ENCODE measurements at regions not wholly inside any gene's neighbourhood (a gene's known extent, or its start where the extent isn't known, plus 50 kb on each side); places are given as distances from the start of the nearest gene placed in this dataset.

DNA sequence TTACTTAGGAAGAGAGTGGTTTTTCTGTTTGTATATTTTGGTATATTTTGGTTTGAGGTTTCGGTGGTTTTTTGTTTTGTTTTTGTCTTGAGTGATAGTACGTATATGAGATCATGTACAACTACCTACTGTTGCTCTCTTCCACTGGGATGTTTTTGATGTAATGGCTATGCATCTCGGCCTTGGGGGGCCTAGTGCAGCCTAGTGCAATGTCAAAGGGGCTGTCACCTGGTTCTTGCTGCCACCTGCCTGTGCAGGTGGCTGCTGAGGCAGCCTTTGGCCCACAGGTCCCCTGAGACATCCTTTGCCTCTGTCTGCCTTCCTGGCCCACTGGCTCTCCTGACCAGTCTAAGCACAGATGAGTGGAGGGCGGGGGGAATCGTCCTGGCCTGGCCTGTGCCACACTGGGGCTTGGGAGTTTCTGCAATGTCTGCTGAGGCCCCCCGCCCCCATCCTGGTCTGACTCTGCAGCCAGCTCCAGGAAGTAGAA lies 546.6 kb downstream of the CD83 start:
- H3K9me2 ChIP-seq (replicated peaks; ENCODE audit: insufficient read depth): no peaks in the 10 kb centered on the region
- H3K79me2 ChIP-seq: no peaks in the 10 kb centered on the region
- no peak overlapping the region for H3K4me3 ChIP-seq
- TF ChIP-seq, protein P1, sequence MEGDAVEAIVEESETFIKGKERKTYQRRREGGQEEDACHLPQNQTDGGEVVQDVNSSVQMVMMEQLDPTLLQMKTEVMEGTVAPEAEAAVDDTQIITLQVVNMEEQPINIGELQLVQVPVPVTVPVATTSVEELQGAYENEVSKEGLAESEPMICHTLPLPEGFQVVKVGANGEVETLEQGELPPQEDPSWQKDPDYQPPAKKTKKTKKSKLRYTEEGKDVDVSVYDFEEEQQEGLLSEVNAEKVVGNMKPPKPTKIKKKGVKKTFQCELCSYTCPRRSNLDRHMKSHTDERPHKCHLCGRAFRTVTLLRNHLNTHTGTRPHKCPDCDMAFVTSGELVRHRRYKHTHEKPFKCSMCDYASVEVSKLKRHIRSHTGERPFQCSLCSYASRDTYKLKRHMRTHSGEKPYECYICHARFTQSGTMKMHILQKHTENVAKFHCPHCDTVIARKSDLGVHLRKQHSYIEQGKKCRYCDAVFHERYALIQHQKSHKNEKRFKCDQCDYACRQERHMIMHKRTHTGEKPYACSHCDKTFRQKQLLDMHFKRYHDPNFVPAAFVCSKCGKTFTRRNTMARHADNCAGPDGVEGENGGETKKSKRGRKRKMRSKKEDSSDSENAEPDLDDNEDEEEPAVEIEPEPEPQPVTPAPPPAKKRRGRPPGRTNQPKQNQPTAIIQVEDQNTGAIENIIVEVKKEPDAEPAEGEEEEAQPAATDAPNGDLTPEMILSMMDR (IDR thresholded peaks at IDR 0.05; ENCODE audit: poor library complexity): no peak
- TF ChIP-seq EZH2 (IDR thresholded peaks at IDR 0.05; ENCODE audit: borderline replicate concordance): no peak
- TF ChIP-seq EZH2phosphoT487 (IDR thresholded peaks at IDR 0.05; ENCODE audit: low read depth, severe bottlenecking, unreplicated experiment): no peak
- peaks cover 6% of the 10 kb centered on the region for H3K4me1 ChIP-seq (ENCODE audit: insufficient read depth)
- H3K9me3 ChIP-seq (ENCODE audit: low read depth): no peaks in the 10 kb centered on the region
- H3K27ac ChIP-seq: no peak overlapping the region
- no peaks in the 10 kb centered on the region for H3K36me3 ChIP-seq (replicated peaks; ENCODE audit: insufficient read depth, low read depth)
- no peaks in the 10 kb centered on the region for H3K27me3 ChIP-seq
- WGBS (ENCODE audit: low lambda C conversion rate, missing lambda C conversion rate): 78% methylated on average over 6 of the region's 6 CpGs
- no peak for DNase-seq (ENCODE audit: low spot score)
- no peak overlapping the region for H3K4me2 ChIP-seq
- H4K20me1 ChIP-seq (ENCODE audit: insufficient read depth, poor library complexity, severe bottlenecking): no peaks in the 10 kb centered on the region
- no peak overlapping the region for H2AFZ ChIP-seq

DNA sequence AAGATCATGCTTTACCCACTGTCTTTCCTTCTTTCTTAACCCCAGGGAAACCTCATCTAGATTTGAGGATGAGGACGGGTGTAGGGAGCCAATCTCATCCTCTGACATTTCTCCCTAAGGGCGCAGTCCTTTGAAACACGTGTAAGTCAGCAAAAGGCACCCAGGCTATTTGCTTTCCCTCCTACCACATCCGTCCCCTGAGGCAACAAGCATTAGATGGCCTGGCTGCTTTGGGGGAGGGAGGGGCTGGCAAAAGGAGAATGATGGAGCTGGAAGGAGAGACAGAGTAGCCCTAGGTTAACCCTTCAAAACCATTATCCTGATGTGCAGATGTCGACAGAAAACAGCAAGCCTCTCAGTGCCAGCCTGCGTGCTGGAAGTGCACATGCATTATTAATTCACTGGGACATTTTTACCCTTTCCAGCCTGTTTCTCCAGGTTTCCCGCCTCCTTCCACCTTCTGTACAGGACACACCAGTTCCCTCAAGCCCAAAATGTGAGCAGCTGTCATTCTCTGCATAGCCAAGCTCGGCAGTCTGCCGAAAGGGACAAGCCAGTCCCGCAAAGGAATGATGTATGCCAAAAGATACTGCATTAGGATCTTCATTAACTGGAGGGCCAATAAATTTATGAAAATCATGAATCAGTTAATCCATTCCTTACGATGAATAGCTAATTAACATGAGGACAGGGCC lies 547.2 kb downstream of the CD83 start:
- no peak overlapping the region for H3K4me3 ChIP-seq
- WGBS (ENCODE audit: low lambda C conversion rate, missing lambda C conversion rate): 69% methylated on average over 11 of the region's 11 CpGs
- no peaks in the 10 kb centered on the region for H3K36me3 ChIP-seq (replicated peaks; ENCODE audit: insufficient read depth, low read depth)
- no peaks in the 10 kb centered on the region for H4K20me1 ChIP-seq (ENCODE audit: insufficient read depth, poor library complexity, severe bottlenecking)
- H3K27ac ChIP-seq: no peak overlapping the region
- H3K27me3 ChIP-seq: no peaks in the 10 kb centered on the region
- no peaks in the 10 kb centered on the region for H3K79me2 ChIP-seq
- no peaks in the 10 kb centered on the region for H3K9me2 ChIP-seq (replicated peaks; ENCODE audit: insufficient read depth)
- no peak overlapping the region for H3K4me2 ChIP-seq
- no peak for DNase-seq (ENCODE audit: low spot score)
- peaks cover 6% of the 10 kb centered on the region for H3K4me1 ChIP-seq (ENCODE audit: insufficient read depth)
- no peaks in the 10 kb centered on the region for H3K9me3 ChIP-seq (ENCODE audit: low read depth)
- TF ChIP-seq EZH2 (IDR thresholded peaks at IDR 0.05; ENCODE audit: borderline replicate concordance) (no peak), EZH2phosphoT487 (IDR thresholded peaks at IDR 0.05; ENCODE audit: low read depth, severe bottlenecking, unreplicated experiment) (no peak)
- TF ChIP-seq, protein P1 (IDR thresholded peaks at IDR 0.05; ENCODE audit: poor library complexity): no peak
- no peak overlapping the region for H2AFZ ChIP-seq

DNA sequence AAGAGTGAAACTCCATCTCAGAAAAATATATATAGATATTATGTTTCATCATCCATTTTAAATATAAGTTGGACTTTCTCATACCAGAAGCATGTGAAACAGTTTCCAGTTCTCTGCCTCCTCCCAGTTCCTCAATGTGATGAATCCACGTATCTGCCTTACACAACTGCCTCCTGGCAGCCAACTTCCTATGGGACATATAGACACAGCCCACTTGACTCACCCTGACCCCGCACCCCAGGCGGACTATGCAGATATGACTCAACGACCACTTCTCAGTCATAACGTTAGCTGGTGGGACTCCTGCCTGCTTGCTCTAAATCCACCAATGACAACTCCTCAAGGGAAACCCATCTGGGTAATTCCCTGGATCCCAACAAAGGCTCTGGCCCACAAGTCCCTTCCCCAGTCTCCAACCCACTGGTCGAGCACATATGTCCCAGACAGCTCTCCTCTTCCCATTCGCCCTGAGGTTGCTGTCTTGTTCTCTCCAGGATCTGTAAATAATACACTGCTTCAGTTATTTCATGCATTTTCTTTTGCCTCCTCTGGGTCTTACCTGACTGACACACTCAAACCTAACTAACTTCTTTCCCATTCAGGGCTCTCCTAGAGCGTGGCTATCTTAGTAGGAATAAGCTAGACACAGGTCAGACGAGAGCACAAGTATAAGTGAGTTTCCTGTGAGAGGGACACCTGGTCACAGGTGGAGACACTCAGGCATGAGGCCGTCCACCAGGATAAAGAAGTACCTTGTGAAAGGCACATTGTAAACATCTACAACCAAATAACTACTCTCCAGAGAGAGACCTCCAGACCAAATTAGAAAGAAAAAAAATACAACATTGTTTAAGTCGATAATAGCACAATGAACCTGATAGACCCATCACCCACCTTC lies 548.5 kb downstream of the CD83 start:
- Histone ChIP-seq H3K4me3 (no peak overlapping the region), H3K27ac (no peak overlapping the region)
- DNase-seq (ENCODE audit: low spot score): peak; percentile 32

More for the DNA sequence above, 548.5 kb downstream of the CD83 start:
- H3K27me3 ChIP-seq: no peaks in the 10 kb centered on the region
- no peaks in the 10 kb centered on the region for H4K20me1 ChIP-seq (ENCODE audit: insufficient read depth, poor library complexity, severe bottlenecking)
- no peaks in the 10 kb centered on the region for H3K79me2 ChIP-seq
- peaks cover under 1% of the 10 kb centered on the region for H3K4me1 ChIP-seq (ENCODE audit: insufficient read depth)
- H3K36me3 ChIP-seq (replicated peaks; ENCODE audit: insufficient read depth, low read depth): no peaks in the 10 kb centered on the region
- H2AFZ ChIP-seq: no peak overlapping the region
- TF ChIP-seq, protein P1 (IDR thresholded peaks at IDR 0.05; ENCODE audit: poor library complexity): no peak
- 83% methylated on average over 11 of the region's 11 CpGs for WGBS (ENCODE audit: low lambda C conversion rate, missing lambda C conversion rate)
- H3K9me3 ChIP-seq (ENCODE audit: low read depth): no peaks in the 10 kb centered on the region
- no peak overlapping the region for H3K4me2 ChIP-seq
- no peaks in the 10 kb centered on the region for H3K9me2 ChIP-seq (replicated peaks; ENCODE audit: insufficient read depth)
